GM18519 (cell line): ENCODE measurements at regions not wholly inside any gene's neighbourhood (a gene's known extent, or its start where the extent isn't known, plus 50 kb on each side); places are given as distances from the start of the nearest gene placed in this dataset.

ENCODE experiments used
- ATAC-seq: cut with Tn5 transposase; IDR thresholded peaks from one replicate; pipeline ENCODE4 v1.9.1; 2021; ENCODE audit warnings: mild to moderate bottlenecking, moderate library complexity; ENCODE audit not compliant: unreplicated experiment, low FRiP score

DNA sequence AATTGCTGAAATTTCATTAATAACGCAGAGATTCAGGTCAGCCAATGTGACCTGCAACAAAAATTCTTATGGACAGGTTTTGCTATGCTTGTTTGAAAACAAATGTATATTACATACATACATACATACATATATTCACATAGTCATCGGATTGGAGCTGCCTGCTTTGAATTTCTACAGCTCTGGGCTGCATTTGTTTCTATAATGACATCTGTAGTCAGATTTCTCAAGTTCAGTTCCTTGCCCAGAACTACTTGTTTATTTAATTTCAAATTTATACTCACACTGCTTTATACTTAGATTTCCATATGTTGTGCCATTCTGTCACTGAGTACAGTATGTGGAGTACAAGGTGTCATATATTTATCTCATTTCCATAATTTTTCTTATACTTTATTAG is 2775.0 kb downstream of the PCDH9 start:
- ATAC-seq: no peak

DNA sequence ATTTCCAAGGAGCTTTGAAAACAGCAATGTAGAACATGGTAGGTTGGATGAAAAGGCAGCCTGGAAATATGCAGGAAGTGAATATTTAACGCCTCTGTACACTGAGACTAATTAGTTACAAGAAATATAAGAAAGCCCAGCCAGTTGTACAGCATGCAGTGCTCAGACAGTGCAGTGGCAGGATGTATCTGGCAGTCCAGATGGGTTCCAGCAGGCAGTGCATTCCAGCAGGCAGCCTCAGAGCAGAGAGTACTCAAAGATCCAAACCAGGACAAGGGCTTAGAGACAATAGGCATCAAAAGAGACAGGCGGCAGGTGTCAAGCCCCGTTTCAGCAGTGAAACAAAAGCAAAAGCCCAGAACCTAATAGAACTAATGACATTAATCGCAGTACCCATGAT is 2776.3 kb downstream of the PCDH9 start:
- ATAC-seq: no peak

DNA sequence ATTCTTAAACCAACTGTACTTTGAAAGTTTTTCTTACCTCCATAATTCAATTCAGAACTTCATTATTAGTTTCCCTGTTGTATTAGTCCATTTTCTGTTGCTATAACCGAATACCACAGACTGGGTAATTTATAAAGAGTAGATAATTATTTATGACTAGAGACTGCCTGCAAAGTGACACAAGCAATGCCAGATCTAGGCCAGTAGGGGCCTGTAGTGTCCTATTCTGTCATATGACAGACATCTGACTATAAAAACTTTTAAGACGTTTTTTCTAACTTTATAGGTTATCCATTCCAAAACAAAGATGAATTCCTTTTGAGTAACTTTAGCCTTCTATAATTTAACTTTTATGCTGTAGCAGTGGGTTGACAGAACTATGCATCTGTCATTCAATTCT is 2783.8 kb downstream of the PCDH9 start:
- ATAC-seq: no peak

GRCh38 chr13:64441740-64442139 is 2788.4 kb downstream of the PCDH9 start:
- no peak for ATAC-seq

GRCh38 chr13:64438084-64438483 is 2792.1 kb downstream of the PCDH9 start:
- no peak for ATAC-seq

DNA sequence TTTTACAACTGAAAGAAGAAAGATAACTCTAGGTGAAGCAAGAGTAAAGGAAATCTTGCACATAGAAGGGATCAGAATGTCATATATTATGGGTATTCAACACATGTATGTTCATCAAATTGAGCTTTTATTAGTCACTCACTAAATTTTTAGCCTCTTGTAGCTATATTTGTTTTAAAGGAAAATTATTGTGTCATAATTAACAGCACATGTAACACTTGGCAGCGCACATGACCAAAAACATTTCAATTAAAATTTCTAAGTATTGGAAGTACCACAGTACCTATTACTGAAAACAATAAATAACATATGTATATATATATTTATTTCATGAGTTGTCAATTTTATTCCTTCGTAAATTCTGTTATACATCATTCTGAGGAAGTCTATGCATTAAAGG is 2800.4 kb downstream of the PCDH9 start:
- no peak for ATAC-seq

DNA sequence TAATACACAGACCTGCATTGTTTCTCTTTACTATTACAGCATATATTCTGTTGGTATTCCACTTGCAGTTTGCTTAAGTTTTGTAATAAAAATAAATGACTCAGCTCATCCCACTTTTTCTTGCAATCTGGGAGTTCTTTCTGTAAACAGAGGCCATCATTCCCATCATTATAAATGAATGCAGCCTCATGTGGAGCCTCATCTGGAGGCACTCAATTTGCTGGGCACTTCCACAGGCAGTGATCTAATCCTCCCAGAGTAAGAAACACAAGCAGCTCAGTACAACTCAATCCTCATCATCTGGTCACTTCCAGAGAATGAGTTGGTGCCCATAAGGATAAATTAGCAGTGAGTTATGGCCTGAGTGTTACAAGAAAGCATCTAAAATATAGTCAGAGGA is 2801.9 kb downstream of the PCDH9 start:
- ATAC-seq: no peak

DNA sequence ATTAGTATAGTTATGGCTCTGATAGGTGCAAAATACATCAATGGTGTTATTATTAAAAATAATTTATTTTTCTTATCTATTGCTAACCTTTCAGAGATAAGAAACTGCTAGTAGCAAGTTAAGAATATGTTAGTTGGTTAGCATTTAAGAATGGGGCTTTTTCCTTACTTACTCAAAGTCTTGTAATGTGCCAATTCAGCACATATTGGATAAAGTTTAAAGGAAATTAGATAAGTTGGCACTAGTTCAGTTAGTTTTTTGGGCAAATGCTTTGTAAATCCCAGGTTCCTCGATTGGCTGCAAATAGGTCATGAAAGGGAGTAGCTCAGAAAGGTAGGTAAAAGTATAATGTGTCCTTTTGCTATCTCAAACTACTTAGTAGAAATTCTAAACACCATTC is 2806.7 kb downstream of the PCDH9 start:
- no peak for ATAC-seq

- no peak for ATAC-seq
Measured at GRCh38 chr13:64420181-64420580, 2810.0 kb downstream of the PCDH9 start.

DNA sequence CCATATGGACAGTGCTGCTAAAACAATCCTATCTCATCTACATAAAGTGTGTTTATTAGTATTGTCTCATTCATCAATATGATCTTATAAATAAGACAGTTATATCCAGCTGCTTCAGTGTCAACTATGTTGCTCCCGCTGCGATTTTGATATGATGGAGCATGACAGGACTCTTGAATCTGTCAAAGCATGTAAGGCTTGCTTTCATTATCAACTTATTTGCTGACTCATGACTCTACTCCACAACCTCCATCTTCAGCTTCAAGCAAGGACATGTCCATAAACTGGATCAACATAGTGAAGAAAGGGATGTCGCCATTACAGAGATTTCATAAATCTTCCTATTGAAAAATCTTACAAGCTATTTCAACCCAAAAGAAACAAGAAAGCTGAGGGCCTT is 2812.6 kb downstream of the PCDH9 start:
- no peak for ATAC-seq

DNA sequence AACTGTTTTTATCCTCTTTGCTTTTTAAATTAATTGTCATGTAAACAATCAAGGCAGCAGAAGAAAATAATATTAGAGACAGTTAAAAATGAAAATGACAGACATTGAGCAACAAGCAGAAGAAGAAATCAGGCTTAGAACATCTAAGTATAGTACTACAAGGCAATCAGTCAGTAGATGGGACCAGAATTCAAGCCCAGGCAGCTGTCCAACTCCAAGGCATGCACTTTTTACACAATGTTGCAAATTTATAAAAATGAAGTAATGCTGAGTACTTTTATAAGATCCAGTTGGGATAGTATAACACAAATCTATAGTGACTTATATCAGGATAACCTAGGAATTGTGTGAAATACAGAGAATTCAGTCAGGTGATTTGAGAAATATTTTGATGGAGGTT is 2815.8 kb downstream of the PCDH9 start:
- no peak for ATAC-seq

GRCh38 chr13:64413529-64413928 is 2816.6 kb downstream of the PCDH9 start:
- no peak for ATAC-seq

- ATAC-seq: no peak
Measured at GRCh38 chr13:64410276-64411053, 2819.7 kb downstream of the PCDH9 start.

GRCh38 chr13:64397701-64398100 is 2832.4 kb downstream of the PCDH9 start:
- ATAC-seq: no peak

GRCh38 chr13:64377606-64378005 is 2852.5 kb downstream of the PCDH9 start:
- no peak for ATAC-seq

DNA sequence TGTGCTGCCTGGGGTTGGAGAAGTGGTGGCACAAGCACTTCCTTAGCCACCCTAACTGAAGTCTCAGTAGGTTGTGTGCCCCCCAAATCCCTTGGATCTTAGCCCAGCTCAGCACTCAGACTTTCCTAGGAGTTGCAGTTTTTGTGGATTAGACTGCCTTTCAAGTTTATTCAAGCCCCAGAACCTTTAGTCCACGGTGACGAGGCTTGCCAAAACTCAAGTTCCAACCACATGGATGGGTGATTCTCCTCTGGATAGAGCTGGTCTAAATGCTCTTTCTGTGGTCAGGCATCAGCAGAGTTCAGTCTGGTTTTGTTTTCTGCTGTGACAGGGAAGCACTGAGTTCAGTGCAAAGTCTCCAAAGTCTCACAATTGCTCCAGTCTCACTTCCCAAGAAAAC is 2858.7 kb downstream of the PCDH9 start:
- no peak for ATAC-seq

- ATAC-seq: no peak
Measured at GRCh38 chr13:64371045-64371444, 2859.1 kb downstream of the PCDH9 start.

DNA sequence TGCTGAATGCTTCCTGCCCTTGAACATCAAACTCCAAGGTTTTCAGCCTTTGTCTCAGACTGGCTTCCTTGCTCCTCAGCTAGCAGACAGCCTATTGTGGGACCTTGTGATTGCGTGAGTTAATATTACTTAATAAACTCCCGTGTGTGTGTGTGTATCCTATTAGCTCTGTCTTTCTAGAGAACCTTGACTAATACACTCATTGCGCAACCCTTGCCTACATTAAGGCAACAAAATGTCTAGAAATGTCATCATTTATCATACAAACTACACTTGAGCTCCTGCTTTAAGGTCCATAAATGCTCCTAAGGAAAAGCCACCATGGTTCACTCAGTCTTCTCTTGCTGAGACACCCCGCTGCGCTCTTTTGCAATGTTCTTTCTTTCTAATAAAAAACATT is 2861.0 kb downstream of the PCDH9 start:
- no peak for ATAC-seq

DNA sequence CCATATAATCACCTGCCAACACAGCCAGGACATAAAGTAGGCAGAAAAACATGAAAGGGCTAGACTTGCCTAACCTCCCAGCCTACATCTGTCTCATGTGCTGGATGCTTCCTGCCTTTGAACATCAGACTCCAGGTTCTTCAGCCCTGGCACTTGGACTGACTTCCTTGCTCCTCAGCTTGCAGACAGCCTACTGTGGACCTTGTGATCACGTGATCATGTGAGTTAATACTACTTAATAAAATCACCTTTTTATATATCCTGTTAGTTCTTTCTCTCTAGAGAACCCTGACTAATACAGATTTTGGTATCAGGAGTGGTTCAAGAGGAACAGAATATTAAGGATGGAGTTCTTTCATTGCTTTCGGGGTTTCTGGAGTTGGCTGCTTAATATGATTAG is 2867.6 kb downstream of the PCDH9 start:
- no peak for ATAC-seq

- no peak for ATAC-seq
Measured at GRCh38 chr13:64347664-64348063, 2882.5 kb downstream of the PCDH9 start.

DNA sequence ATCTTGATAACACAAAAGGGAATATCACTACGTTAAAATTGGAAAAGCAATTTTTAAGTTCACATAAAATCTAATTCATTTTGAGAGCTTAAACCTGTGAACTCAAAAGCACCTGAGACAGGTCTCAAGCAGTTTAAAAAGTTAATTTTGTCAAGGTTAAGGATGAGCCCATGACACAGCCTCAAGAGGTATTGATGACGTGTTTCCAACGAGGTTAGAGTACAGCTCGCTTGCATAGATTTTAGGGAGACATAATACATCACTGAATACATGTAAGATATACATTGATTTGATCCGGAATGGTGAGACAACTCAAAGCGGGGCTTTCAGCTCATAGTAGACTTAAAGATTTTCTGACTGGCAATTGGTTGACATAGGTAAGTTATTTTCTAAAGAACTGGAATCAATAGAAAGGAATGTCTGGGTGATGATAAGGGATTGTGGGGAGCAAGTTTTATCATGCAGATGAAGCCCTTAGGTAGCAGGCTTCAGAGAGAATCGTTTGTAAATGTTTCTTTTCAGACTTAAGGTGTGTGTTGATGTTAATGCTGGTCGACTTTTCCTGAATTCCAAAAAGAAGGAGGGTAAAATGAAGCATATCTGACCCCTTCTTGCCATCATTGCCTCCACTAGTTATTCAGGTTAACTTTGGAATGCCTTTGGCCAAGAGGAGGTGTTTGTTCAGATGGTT is 2890.6 kb downstream of the PCDH9 start:
- no peak for ATAC-seq

DNA sequence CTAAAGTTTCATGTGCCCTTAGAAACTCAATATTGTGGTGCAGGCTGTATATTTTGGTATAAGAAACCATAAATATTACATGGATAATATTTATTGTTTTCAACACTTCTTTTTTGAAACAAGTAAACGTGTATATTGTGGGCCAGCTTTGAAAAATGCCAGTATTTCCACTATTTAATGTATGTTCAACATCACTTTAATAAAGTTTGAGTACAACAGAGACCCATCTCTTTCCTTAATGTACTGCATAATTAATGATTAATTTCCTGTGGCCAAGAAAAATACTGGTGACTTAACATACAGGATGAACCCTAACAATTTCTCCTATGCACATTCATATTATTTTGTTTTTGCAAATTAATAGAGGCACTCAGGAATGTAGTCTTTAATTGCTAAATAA is 2891.5 kb downstream of the PCDH9 start:
- ATAC-seq: no peak
